SU-DHL-6 (cell line): ENCODE measurements at regions not wholly inside any gene's neighbourhood (a gene's known extent, or its start where the extent isn't known, plus 50 kb on each side); places are given as distances from the start of the nearest gene placed in this dataset.

Experiments
- H2AFZ ChIP-seq: fragments of 200-600 bp; sonication (generic); 2 replicates; pipeline ENCODE4 v1.6.1; 2014; ENCODE audit warnings: low read depth, mild to moderate bottlenecking, moderate library complexity, mixed read lengths, antibody characterized with exemption, low read length; ENCODE audit not compliant: severe bottlenecking
- H3F3A ChIP-seq: fragments of 200-600 bp; shearing (Covaris generic); 2 replicates; pipeline ENCODE4 v1.6.0; 2016; ENCODE audit warnings: antibody characterized with exemption, mild to moderate bottlenecking; ENCODE audit not compliant: insufficient read depth
- H3K27ac ChIP-seq: fragments of 200-600 bp; sonication (generic); 2 replicates; pipeline ENCODE4 v1.5.1; 2016; ENCODE audit warnings: low read depth, mild to moderate bottlenecking, low read length, moderate library complexity, mixed read lengths
- H3K27me3 ChIP-seq: fragments of 200-600 bp; sonication (generic), shearing (Covaris generic); 2 replicates; pipeline ENCODE4 v1.6.0; 2014; ENCODE audit warnings: mild to moderate bottlenecking, low read length
- H3K36me3 ChIP-seq: fragments of 200-600 bp; sonication (generic); 2 replicates; pipeline ENCODE4 v1.6.1; 2014; ENCODE audit warnings: mild to moderate bottlenecking, low read length, mixed read lengths
- H3K4me2 ChIP-seq: fragments of 300-600, 200-600 bp; shearing (Covaris generic), sonication (generic); 2 replicates; pipeline ENCODE4 v1.6.0; 2014; ENCODE audit warnings: low read length, low read depth, mild to moderate bottlenecking; ENCODE audit not compliant: poor library complexity, severe bottlenecking
- H3K4me3 ChIP-seq: fragments of 200-600 bp; sonication (generic); 2 replicates; pipeline ENCODE4 v1.5.1; 2014; ENCODE audit warnings: antibody characterized with exemption, low read length, mild to moderate bottlenecking, mixed read lengths; ENCODE audit not compliant: insufficient read depth, poor library complexity, severe bottlenecking
- H3K79me2 ChIP-seq: fragments of 200-600 bp; sonication (generic); 2 replicates; pipeline ENCODE4 v1.6.1; 2014; ENCODE audit warnings: mild to moderate bottlenecking, low read length, moderate library complexity; ENCODE audit not compliant: insufficient read depth
- H3K9ac ChIP-seq: fragments of 200-600 bp; sonication (generic); 2 replicates; pipeline ENCODE4 v1.7.0; 2014; ENCODE audit warnings: mild to moderate bottlenecking, low read length
- H3K9me2 ChIP-seq: fragments of 200-600 bp; sonication (generic); replicated peaks from 2 replicates; pipeline ENCODE4 v1.6.1; 2014; ENCODE audit warnings: low read length; ENCODE audit not compliant: insufficient read depth
- H3K9me3 ChIP-seq: fragments of 200-600 bp; sonication (generic); 2 replicates; pipeline ENCODE4 v1.6.1; 2014; ENCODE audit warnings: low read length, mixed read lengths; ENCODE audit not compliant: insufficient read depth
- H4K20me1 ChIP-seq: fragments of 200-600 bp; sonication (generic); 2 replicates; pipeline ENCODE4 v1.6.1; 2014; ENCODE audit warnings: low read depth, mild to moderate bottlenecking, antibody characterized with exemption, low read length, moderate library complexity, mixed read lengths
- EZH2phosphoT487 ChIP-seq: fragments of 200-600 bp; sonication (generic), shearing (Covaris generic); conservative IDR thresholded peaks from 2 replicates; pipeline ENCODE4 v1.6.1; 2018; ENCODE audit warnings: mild to moderate bottlenecking, antibody characterized with exemption, low read length, moderate library complexity, mixed read lengths
- TF ChIP-seq, protein P1 (sequence below): fragments of 200-600 bp; sonication (generic); IDR thresholded peaks from one replicate; pipeline ENCODE4 v1.5.1; 2017; ENCODE audit warnings: antibody characterized with exemption, mild to moderate bottlenecking, low read length, moderate library complexity; ENCODE audit not compliant: insufficient read depth, poor library complexity, severe bottlenecking

DNA sequence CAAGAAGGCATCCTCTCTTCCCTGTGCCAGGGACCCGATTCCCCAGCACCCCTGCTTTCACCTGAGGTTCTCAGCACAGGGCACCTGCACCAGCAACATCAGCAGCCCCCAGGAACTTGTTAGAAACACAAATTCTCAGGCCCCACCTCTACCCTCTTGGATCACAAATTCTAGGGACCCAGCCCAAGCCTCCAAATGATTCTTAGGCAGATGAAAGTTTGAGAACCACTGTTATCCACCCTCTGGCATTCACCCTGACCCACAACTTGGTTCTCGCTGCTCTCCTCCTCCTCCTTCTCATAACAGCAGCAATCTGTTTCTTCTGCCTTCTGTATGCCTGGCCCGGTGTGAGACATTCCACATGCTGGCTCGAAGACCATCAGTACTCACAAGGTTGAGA lies 60.3 kb upstream of the HIVEP3 start:
- Histone ChIP-seq H3K9me3 (no peaks in the 10 kb centered on the region), H3K4me2 (no peak overlapping the region), H4K20me1 (no peaks in the 10 kb centered on the region), H3K9ac (no peak overlapping the region), H3K27me3 (no peaks in the 10 kb centered on the region), H3K36me3 (no peaks in the 10 kb centered on the region), H3K4me3 (no peak overlapping the region), H3K27ac (no peak overlapping the region), H3K9me2 (no peaks in the 10 kb centered on the region), H3F3A (no peaks in the 10 kb centered on the region), H3K79me2 (no peaks in the 10 kb centered on the region), H2AFZ (no peak overlapping the region)
- TF ChIP-seq, protein P1, sequence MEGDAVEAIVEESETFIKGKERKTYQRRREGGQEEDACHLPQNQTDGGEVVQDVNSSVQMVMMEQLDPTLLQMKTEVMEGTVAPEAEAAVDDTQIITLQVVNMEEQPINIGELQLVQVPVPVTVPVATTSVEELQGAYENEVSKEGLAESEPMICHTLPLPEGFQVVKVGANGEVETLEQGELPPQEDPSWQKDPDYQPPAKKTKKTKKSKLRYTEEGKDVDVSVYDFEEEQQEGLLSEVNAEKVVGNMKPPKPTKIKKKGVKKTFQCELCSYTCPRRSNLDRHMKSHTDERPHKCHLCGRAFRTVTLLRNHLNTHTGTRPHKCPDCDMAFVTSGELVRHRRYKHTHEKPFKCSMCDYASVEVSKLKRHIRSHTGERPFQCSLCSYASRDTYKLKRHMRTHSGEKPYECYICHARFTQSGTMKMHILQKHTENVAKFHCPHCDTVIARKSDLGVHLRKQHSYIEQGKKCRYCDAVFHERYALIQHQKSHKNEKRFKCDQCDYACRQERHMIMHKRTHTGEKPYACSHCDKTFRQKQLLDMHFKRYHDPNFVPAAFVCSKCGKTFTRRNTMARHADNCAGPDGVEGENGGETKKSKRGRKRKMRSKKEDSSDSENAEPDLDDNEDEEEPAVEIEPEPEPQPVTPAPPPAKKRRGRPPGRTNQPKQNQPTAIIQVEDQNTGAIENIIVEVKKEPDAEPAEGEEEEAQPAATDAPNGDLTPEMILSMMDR: no peak
- TF ChIP-seq EZH2phosphoT487: no peak

DNA sequence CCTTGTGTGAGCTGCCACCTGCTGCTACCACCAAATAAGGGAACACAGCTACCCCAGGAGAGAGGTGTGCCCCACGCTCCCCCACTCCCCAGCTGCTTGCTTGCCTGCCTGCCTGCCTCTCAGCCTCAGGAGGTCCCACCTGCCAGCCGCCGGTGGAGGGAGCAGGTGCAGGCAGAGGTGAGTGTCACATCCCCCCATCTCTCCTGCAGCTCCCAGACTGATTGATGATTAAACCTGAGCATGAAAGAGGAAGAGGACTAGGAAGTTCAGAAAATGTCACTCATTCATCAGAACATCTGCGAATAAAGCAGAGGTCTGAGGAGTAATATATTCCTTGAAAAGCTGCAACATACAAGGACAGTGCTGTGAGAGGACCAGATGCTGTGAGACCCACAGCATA lies 58.6 kb upstream of the HIVEP3 start:
- no peak overlapping the region for H3K27ac ChIP-seq
- H3K79me2 ChIP-seq: no peaks in the 10 kb centered on the region
- no peak overlapping the region for H3K4me3 ChIP-seq
- no peaks in the 10 kb centered on the region for H3K36me3 ChIP-seq
- no peaks in the 10 kb centered on the region for H3K27me3 ChIP-seq
- H3F3A ChIP-seq: no peaks in the 10 kb centered on the region
- no peaks in the 10 kb centered on the region for H3K9me3 ChIP-seq
- no peaks in the 10 kb centered on the region for H4K20me1 ChIP-seq
- H2AFZ ChIP-seq: no peak overlapping the region
- TF ChIP-seq, protein P1: no peak
- TF ChIP-seq EZH2phosphoT487: no peak
- no peaks in the 10 kb centered on the region for H3K9me2 ChIP-seq
- H3K4me2 ChIP-seq: no peak overlapping the region
- H3K9ac ChIP-seq: no peak overlapping the region

- no peak overlapping the region for H3K4me2 ChIP-seq
- TF ChIP-seq, protein P1: no peak
- no peak for TF ChIP-seq EZH2phosphoT487
Observed at GRCh38 chr1:41976671-41977070, 57.9 kb upstream of the HIVEP3 start.

More at GRCh38 chr1:41976671-41977070, 57.9 kb upstream of the HIVEP3 start:
- H3K9ac ChIP-seq: no peak overlapping the region
- no peaks in the 10 kb centered on the region for H3K9me2 ChIP-seq
- H3K9me3 ChIP-seq: no peaks in the 10 kb centered on the region
- no peaks in the 10 kb centered on the region for H3K36me3 ChIP-seq
- H3F3A ChIP-seq: no peaks in the 10 kb centered on the region
- no peak overlapping the region for H3K4me3 ChIP-seq
- H3K27me3 ChIP-seq: no peaks in the 10 kb centered on the region
- no peaks in the 10 kb centered on the region for H4K20me1 ChIP-seq
- H3K79me2 ChIP-seq: no peaks in the 10 kb centered on the region
- no peak overlapping the region for H2AFZ ChIP-seq
- no peak overlapping the region for H3K27ac ChIP-seq
